ENCODE measurements at regions not wholly inside any gene's neighbourhood (a gene's known extent, or its start where the extent isn't known, plus 50 kb on each side); places are given as distances from the start of the nearest gene placed in this dataset.

DNA sequence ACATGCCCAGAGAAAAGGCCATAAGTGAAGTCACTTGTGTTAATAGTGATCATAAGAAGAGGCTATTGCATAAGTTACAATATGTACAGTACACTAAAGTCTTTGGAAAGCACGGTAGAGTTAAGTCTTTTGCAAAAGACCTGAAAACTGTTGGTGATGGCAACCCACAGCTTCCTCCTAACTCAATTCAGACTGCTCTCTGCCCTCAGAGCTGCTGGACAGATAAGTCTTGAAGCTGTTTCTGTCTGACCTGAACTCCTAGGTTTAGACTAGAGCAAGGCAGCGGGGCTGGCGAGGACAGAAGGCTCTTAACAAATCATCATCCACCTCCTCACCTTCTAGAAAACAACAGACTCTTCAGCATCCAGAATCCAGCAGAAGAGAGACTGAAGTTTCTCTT, 125.4 kb downstream of the CD24 start:
- TF ChIP-seq CTCF (IDR thresholded peaks at IDR 0.05; ENCODE audit: low read depth, low read length, missing input control) (no peak), RXRA (IDR thresholded peaks at IDR 0.05) (no peak), MAX (IDR thresholded peaks at IDR 0.05) (no peak), REST (IDR thresholded peaks at IDR 0.05) (no peak)
